ENCODE measurements at regions not wholly inside any gene's neighbourhood (a gene's known extent, or its start where the extent isn't known, plus 50 kb on each side); places are given as distances from the start of the nearest gene placed in this dataset.
"Not testable (repeated sequence)": the region's sequence is repeated elsewhere in the genome, so short reads cannot be mapped to it uniquely, and the experiment has no call there.

- no peak for DNase-seq
These were observed 212.1 kb downstream of the IZUMO3 start for GRCh38 chr9:24333629-24334028.

- no peak for DNase-seq
These were observed 246.8 kb downstream of the IZUMO3 start for GRCh38 chr9:24298912-24299311.

GRCh38 chr9:24297931-24298330 is 247.8 kb downstream of the IZUMO3 start:
- DNase-seq, result no peak

- no peak for DNase-seq
These were observed 249.6 kb downstream of the IZUMO3 start for GRCh38 chr9:24296124-24296523.

- DNase-seq, result no peak
These were observed 252.3 kb downstream of the IZUMO3 start for GRCh38 chr9:24293386-24293785.

- DNase-seq, result no peak
These were observed 258.9 kb downstream of the IZUMO3 start for GRCh38 chr9:24286761-24287160.

- no peak for DNase-seq
These were observed 287.1 kb downstream of the IZUMO3 start for GRCh38 chr9:24258626-24259025.

GRCh38 chr9:24257726-24258125 is 288.0 kb downstream of the IZUMO3 start:
- no peak for DNase-seq

- no peak for DNase-seq
These were observed 299.7 kb downstream of the IZUMO3 start for GRCh38 chr9:24245988-24246387.

- no peak for DNase-seq
These were observed 303.1 kb downstream of the IZUMO3 start for GRCh38 chr9:24242576-24242975.

GRCh38 chr9:24218656-24219055 is 327.0 kb downstream of the IZUMO3 start:
- DNase-seq, result no peak

- no peak for DNase-seq
These were observed 335.1 kb downstream of the IZUMO3 start for GRCh38 chr9:24210641-24211040.

GRCh38 chr9:24189986-24190385 is 355.7 kb downstream of the IZUMO3 start:
- DNase-seq, result no peak

GRCh38 chr9:24180572-24180971 is 354.5 kb upstream of the ELAVL2 start:
- not testable (repeated sequence) for DNase-seq

GRCh38 chr9:24144796-24145195 is 318.8 kb upstream of the ELAVL2 start:
- no peak for DNase-seq

GRCh38 chr9:24135072-24135471 is 309.0 kb upstream of the ELAVL2 start:
- DNase-seq, result not testable (repeated sequence)

GRCh38 chr9:24132244-24132643 is 306.2 kb upstream of the ELAVL2 start:
- DNase-seq, result no peak

- DNase-seq, result no peak
These were observed 301.5 kb upstream of the ELAVL2 start for GRCh38 chr9:24127519-24127918.

- DNase-seq, result no peak
These were observed 292.1 kb upstream of the ELAVL2 start for GRCh38 chr9:24118190-24118589.

GRCh38 chr9:24096756-24097155 is 270.7 kb upstream of the ELAVL2 start:
- DNase-seq, result no peak

GRCh38 chr9:24095246-24095645 is 269.2 kb upstream of the ELAVL2 start:
- DNase-seq, result no peak

- DNase-seq, result no peak
These were observed 264.5 kb upstream of the ELAVL2 start for GRCh38 chr9:24090566-24090965.

GRCh38 chr9:24073666-24074065 is 247.6 kb upstream of the ELAVL2 start:
- no peak for DNase-seq

- no peak for DNase-seq
These were observed 247.1 kb upstream of the ELAVL2 start for GRCh38 chr9:24073007-24073592.

- no peak for DNase-seq
These were observed 245.7 kb upstream of the ELAVL2 start for GRCh38 chr9:24071716-24072115.

- DNase-seq, result no peak
These were observed 245.1 kb upstream of the ELAVL2 start for GRCh38 chr9:24071091-24071490.
